GM18867 (cell line): ENCODE measurements at regions not wholly inside any gene's neighbourhood (a gene's known extent, or its start where the extent isn't known, plus 50 kb on each side); places are given as distances from the start of the nearest gene placed in this dataset.

Experiments used
- ATAC-seq: cut with Tn5 transposase; IDR thresholded peaks from one replicate; pipeline ENCODE4 v1.9.1; 2021; ENCODE audit warnings: mild to moderate bottlenecking, moderate library complexity; ENCODE audit not compliant: unreplicated experiment

DNA sequence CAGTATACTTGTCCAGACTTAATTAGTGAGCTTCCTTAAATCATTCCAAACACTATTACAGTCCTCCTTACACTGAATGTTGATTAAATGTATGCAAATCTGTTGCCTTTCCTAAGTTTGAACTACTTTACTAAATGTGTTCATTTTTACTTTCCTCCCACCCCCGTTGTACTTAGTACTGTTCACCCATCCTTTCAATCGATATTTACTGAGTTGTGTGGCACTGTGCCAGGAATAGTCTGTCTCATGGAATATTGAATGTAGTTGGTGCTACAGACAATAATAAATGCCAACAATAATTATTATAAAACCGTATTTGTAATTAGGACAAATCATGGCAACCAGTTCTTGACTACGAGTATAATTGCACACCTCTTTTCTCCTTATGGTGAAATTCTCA, 335.7 kb downstream of the GPR37 start:
- no peak for ATAC-seq

GRCh38 chr7:124428781-124429180, 336.8 kb downstream of the GPR37 start:
- no peak for ATAC-seq

DNA sequence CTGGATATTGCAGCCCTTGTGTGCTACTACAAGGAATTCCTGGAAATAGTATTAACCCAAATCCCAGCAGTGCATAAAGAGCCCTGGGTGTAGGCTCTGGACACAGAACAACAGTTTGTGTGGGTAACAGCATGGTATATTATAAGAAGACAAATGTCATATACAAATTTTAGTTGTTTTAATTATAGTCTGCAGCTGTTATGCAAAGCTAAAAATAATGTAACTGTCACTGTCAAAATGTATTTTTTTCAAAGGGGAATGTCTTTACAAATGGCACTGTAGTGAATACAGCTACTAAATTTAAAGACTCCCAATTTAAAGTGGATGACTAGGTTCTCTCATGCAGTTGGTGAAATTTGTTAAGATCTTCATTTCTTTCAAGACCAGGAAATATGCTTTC, 339.0 kb downstream of the GPR37 start:
- no peak for ATAC-seq

- no peak for ATAC-seq
These were observed 341.7 kb downstream of the GPR37 start for GRCh38 chr7:124423863-124424262.

- no peak for ATAC-seq
These were observed 343.5 kb downstream of the GPR37 start for GRCh38 chr7:124422081-124422480.

DNA sequence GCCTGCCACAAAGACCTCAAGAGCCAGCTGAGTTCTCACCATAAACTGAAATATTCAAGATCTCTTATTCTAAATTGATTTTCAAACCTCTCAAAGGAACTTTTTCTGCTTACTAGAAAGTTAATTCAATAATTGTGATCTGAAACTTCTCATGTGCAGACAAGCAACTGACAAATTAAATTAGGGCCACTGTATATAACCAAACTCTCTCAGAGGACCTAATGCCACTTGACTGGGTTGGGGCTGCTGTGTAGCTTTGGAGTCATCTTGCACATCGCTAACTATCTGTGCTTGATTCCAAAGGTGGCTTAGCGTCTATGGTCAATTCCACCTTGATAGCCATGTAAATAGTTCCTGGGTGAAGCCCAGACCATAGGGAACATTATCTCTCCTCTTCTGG, 345.2 kb downstream of the GPR37 start:
- ATAC-seq = no peak

- peak; percentile 87 for ATAC-seq
These were observed 352.6 kb downstream of the GPR37 start for GRCh38 chr7:124413029-124413428.

DNA sequence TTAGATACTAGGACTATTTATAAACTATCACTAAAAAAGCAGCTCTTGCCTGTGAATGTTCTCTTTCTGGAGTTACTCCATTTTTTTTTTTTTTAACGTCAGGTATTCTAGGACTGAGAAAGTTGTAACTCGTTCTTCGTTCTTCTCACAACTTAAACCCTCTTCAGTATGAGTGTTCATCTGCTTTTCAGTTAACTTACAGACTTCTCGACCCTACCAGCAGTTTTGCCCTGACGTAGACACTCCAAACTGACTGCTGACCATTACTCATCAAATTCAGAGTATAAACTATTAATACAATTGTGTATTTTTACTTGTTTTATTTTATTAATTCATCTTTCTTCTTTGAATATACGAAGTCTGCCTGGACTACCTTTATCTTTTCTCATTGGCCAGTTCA, 353.1 kb downstream of the GPR37 start:
- ATAC-seq = peak; percentile 39

DNA sequence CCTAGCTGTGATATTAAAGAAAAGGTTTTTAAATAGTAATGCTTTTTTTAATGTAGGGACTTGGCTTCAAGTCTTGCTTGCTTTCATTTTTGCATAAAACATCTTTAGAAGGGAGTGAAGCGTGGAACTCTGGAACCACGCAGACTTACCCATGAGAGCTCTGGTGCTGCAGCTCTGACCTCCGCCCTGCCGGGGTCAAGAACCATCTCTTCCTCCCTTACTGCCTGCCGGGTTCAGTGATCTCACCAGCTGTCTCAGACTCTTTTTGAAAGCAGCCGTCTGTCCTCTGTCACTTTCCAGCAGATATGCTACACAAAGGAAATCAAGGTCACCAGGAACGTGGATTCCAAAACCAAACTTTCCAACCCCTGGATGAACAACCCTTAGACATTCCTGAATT, 353.8 kb downstream of the GPR37 start:
- no peak for ATAC-seq

- ATAC-seq = no peak
These were observed 362.0 kb downstream of the GPR37 start for GRCh38 chr7:124403587-124403986.

DNA sequence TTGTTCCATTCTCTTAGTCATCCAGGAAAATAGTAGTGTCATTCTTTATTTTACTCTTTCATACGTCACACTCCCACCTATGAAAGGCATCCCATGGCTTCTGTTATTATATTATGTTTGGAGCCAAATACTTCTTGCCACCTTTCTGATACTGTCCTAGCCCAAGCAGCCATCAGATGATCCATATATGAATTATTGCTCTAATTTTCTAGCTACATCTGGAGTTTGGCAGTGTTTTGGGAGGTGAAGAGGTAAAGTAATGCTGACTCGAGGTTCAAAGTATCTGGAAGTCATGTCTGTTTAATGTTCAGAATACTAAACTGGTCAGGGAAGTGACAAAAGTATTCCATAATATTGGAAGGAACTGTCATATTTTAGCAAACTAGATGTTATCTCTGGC, 362.5 kb downstream of the GPR37 start:
- no peak for ATAC-seq

DNA sequence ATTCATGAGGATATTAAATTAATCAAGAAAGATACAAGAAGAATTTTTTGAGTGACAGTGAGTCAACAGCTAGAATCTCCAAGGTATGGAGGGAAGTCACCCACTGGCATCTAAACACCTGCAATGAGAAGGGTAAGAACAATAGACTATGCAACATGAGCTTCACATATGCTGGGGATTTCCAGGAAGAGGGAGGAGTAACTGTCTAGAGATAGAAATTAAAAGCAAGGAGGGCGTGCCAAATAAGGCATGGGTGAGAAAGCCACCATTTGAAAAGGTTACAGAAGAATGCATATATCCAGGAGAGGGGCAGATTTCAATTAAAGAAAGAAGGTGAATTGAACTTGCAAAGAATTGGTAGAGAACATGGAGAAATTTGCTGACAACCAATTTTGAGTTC, 365.7 kb downstream of the GPR37 start:
- no peak for ATAC-seq

GRCh38 chr7:124398937-124399552, 366.2 kb upstream of the TMEM229A start:
- no peak for ATAC-seq

- ATAC-seq = no peak
These were observed 364.3 kb upstream of the TMEM229A start for GRCh38 chr7:124397134-124397533.

DNA sequence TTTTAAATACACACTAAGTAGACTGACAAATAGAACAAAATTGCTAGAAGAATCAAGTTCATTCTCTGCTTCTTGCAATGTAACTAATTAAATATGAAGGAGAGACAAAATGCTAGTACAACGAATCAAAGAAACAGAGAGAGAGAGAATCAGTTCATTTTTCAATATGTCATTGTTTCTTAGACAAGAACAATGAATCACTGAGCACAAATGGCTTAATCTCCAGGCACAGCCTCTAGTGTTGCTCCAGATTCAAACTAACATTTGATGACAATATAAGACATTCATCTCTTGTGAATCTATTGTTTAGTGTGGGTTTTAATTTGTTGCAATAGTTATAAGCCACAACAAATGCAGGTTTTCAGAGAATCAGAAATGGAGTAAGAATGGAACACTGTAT, 357.4 kb upstream of the TMEM229A start:
- no peak for ATAC-seq

- ATAC-seq = no peak
These were observed 355.9 kb upstream of the TMEM229A start for GRCh38 chr7:124388751-124389150.

- no peak for ATAC-seq
These were observed 354.2 kb upstream of the TMEM229A start for GRCh38 chr7:124387056-124387455.

DNA sequence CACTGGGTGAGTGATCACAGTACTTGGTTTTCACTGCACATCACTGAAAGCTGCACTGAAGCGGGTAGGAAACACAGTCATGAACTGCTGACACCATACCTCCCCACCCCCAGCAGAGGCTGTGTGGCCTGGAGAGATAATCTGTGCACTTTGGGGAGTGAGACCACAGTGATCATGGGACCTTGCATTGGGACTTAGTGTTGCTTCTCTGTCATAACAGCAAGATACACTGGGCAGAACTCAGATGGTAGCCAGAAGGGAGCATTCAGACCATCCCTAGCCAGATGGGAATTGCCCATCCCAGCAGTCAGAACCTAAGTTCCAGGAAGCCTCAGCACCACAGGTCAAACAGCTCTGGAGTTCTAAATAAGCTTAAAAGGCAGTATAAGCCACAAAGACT, 346.4 kb upstream of the TMEM229A start:
- no peak for ATAC-seq

DNA sequence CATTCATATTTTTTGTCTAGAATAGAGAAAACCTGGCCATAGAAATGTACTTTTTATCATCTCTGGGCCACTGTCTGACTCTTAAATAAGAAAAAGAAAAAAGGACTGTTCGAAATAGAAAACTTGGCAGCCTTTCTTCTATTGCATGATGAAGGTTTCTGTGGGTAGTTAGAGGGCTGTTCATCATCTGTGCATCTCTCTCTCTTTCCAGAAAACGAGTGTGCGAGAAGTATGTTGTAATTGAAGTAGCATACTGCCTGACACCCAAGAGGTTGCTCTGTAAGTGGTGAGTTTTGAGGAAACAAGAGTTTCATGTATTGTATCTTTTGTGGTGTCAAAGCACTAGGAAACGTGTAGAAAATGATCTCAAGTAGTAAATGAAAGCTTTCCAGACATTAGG, 343.2 kb upstream of the TMEM229A start:
- no peak for ATAC-seq

- ATAC-seq = no peak
These were observed 342.5 kb upstream of the TMEM229A start for GRCh38 chr7:124375391-124375790.

GRCh38 chr7:124369310-124369709, 336.4 kb upstream of the TMEM229A start:
- no peak for ATAC-seq

GRCh38 chr7:124366118-124366517, 333.3 kb upstream of the TMEM229A start:
- no peak for ATAC-seq

GRCh38 chr7:124364283-124364682, 331.4 kb upstream of the TMEM229A start:
- ATAC-seq = no peak
